Calu3 (cell line): ENCODE measurements at regions not wholly inside any gene's neighbourhood (a gene's known extent, or its start where the extent isn't known, plus 50 kb on each side); places are given as distances from the start of the nearest gene placed in this dataset.

Experiments used
- BruUV-seq: library from RNA; stranded (reverse); fragments of 400-500 nt; replicated peaks from 2 replicates; lab custom pipeline; 2021; lab: Mats Ljungman, UMichigan
- CTCF ChIA-PET: fragments of 300-600 bp; sonication (Branson Sonifier 250); formaldehyde crosslinking; loops from one replicate; lab custom pipeline; 2022; ENCODE audit warnings: antibody characterized with exemption; lab: Charles Lee
- DNase-seq: peaks from one replicate; pipeline ENCODE4 v3.0.0; 2022
- H3K27ac Mint-ChIP-seq: one replicate; pipeline ENCODE4 v1.8.0; 2022; ENCODE audit warnings: mixed read lengths; ENCODE audit not compliant: unreplicated experiment
- H3K27me3 Mint-ChIP-seq: one replicate; pipeline ENCODE4 v1.8.0; 2022; ENCODE audit warnings: mixed read lengths; ENCODE audit not compliant: unreplicated experiment
- H3K36me3 Mint-ChIP-seq: one replicate; pipeline ENCODE4 v1.8.0; 2022; ENCODE audit warnings: mild to moderate bottlenecking, moderate library complexity, mixed read lengths; ENCODE audit not compliant: insufficient read depth, unreplicated experiment
- H3K4me1 Mint-ChIP-seq: one replicate; pipeline ENCODE4 v1.8.0; 2022; ENCODE audit warnings: mild to moderate bottlenecking, low read depth, mixed read lengths; ENCODE audit not compliant: unreplicated experiment
- H3K4me3 Mint-ChIP-seq: one replicate; pipeline ENCODE4 v1.8.0; 2022; ENCODE audit warnings: mild to moderate bottlenecking, low read depth, moderate library complexity, mixed read lengths; ENCODE audit not compliant: unreplicated experiment
- H3K9me3 Mint-ChIP-seq: one replicate; pipeline ENCODE4 v1.8.0; 2022; ENCODE audit warnings: low read depth, mixed read lengths; ENCODE audit not compliant: unreplicated experiment
- CTCF ChIP-seq: fragments of 200-600 bp; IDR thresholded peaks from one replicate; pipeline ENCODE4 v1.8.0; 2022; ENCODE audit warnings: antibody characterized with exemption; ENCODE audit not compliant: unreplicated experiment
- intact Hi-C: fragments of 100-400 bp; cut with micrococcal nuclease; formaldehyde crosslinking; loops from one replicate; pipeline ENCODE4 v1.10.0; 2022; ENCODE audit not compliant: unreplicated experiment

GRCh38 chr13:73399347-73400216 is 340.8 kb downstream of the KLF5 start:
- Mint-ChIP-seq H3K4me3 (no peak overlapping the region), H3K27ac (peak overlapping the region; percentile 82), H3K4me1 (peaks cover 45% of the 10 kb centered on the region), H3K36me3 (peaks cover 14% of the 10 kb centered on the region), H3K9me3 (peaks cover 5% of the 10 kb centered on the region), H3K27me3 (no peaks in the 10 kb centered on the region)
- no TSS peak for BruUV-seq
- intact Hi-C loops, result no loop called here
- TF ChIP-seq CTCF, result no peak
- peak; percentile 21 for DNase-seq
- CTCF ChIA-PET, result interaction anchor here (1.0 kb wide), 1 partner anchor 31 kb away, joined by 3 read pairs; no protein-coding TSS in a partner anchor

- CTCF ChIA-PET, result no interaction called here
- intact Hi-C loops, result no loop called here
- H3K9me3 Mint-ChIP-seq, result peaks cover 5% of the 10 kb centered on the region
- no peak overlapping the region for H3K4me3 Mint-ChIP-seq
- H3K27ac Mint-ChIP-seq, result no peak overlapping the region
- TF ChIP-seq CTCF, result no peak
- no peak for DNase-seq
- peaks cover 14% of the 10 kb centered on the region for H3K36me3 Mint-ChIP-seq
- BruUV-seq, result no TSS peak
- H3K4me1 Mint-ChIP-seq, result peaks cover 45% of the 10 kb centered on the region
- H3K27me3 Mint-ChIP-seq, result no peaks in the 10 kb centered on the region
Observed at GRCh38 chr13:73397496-73398305, 338.9 kb downstream of the KLF5 start.

- Mint-ChIP-seq H3K4me1 (peaks cover 19% of the 10 kb centered on the region), H3K27me3 (no peaks in the 10 kb centered on the region), H3K4me3 (no peak overlapping the region), H3K36me3 (peaks cover 10% of the 10 kb centered on the region), H3K27ac (no peak overlapping the region), H3K9me3 (peaks cover 10% of the 10 kb centered on the region)
- no TSS peak for BruUV-seq
- no peak for DNase-seq
- intact Hi-C loops, result no loop called here
- CTCF ChIA-PET, result no interaction called here
- no peak for TF ChIP-seq CTCF
Observed at GRCh38 chr13:73394066-73394465, 335.3 kb downstream of the KLF5 start.

- no peak for TF ChIP-seq CTCF
- no peaks in the 10 kb centered on the region for H3K27me3 Mint-ChIP-seq
- peak overlapping the region; percentile 73 for H3K27ac Mint-ChIP-seq
- H3K9me3 Mint-ChIP-seq, result peaks cover 5% of the 10 kb centered on the region
- BruUV-seq, result no TSS peak
- H3K4me3 Mint-ChIP-seq, result no peak overlapping the region
- intact Hi-C loops, result no loop called here
- H3K36me3 Mint-ChIP-seq, result no peaks in the 10 kb centered on the region
- CTCF ChIA-PET, result no interaction called here
- H3K4me1 Mint-ChIP-seq, result peaks cover 6% of the 10 kb centered on the region
- no peak for DNase-seq
Observed at GRCh38 chr13:73390100-73390499, 331.3 kb downstream of the KLF5 start.
